ENCODE measurements at regions not wholly inside any gene's neighbourhood (a gene's known extent, or its start where the extent isn't known, plus 50 kb on each side); places are given as distances from the start of the nearest gene placed in this dataset.

DNA sequence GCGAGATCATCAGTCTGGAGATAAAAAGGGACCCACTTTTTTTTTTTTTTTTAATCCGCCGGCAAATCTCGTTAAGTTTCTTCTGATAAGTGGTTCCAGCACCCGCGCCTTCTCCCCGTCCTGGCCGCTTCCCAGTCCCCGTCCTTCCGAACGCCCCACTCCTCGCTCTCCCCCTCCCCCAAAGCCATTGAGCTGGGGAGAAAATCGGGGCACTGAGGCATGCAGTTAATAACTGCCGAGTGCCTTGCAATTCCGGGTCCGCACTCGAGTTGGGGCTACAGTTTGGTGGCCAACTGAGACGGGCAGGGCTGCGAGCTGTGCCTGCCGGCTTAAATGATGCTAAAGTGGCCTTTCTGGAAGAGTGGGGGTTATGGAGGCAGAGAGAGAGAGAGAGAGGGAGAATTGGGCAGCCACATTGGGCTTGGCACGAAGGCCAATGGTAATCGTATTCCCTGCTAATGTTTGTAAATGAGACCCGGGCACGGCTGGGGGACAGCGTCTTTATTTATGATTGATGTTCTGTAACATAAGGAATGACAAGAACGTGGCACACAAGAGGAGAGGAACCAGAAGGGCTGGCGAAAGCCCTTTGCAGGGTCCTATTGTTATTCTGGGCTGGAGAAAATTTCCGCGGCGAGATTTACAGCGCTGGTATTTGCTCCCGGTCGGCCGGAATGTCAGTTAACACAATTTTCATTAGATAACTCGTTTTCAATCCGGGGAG, 115.4 kb upstream of the MYL2 start:
- DNase-seq, result no peak

DNA sequence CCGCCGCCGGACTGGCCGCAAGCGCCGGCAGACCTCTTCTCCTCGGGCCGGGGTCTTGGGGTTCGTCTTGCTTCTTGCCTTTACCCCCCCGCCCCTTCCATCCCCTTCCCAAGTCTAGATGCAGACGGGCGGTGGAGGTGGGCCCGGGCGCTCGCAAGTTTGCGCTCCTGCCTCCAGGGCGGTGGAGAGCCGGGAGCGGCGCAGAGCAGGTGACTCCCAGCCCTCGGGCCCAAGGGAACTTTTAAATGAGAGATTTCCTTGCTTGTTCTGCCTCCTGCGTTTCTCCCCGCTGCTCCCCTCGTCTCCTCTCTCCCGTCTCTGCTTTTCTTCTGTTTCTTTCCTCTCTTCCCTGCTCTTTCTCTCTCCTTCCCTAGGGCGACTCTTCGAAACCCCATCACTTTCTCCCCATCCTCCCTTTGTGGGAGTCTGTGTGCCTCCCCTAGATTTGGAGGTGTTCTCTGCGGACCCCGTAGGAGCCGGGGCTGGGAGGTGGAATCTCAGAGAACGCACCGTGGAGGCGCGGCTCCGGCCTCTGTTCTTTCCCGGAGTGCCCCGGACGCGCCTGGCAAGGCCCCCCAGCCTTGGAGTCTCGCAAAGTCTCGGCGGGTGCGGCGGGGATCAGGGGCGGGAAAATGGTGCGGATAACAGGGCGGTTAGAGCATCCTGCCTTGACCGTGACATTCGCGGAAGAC, 114.7 kb upstream of the MYL2 start:
- DNase-seq, result no peak

DNA sequence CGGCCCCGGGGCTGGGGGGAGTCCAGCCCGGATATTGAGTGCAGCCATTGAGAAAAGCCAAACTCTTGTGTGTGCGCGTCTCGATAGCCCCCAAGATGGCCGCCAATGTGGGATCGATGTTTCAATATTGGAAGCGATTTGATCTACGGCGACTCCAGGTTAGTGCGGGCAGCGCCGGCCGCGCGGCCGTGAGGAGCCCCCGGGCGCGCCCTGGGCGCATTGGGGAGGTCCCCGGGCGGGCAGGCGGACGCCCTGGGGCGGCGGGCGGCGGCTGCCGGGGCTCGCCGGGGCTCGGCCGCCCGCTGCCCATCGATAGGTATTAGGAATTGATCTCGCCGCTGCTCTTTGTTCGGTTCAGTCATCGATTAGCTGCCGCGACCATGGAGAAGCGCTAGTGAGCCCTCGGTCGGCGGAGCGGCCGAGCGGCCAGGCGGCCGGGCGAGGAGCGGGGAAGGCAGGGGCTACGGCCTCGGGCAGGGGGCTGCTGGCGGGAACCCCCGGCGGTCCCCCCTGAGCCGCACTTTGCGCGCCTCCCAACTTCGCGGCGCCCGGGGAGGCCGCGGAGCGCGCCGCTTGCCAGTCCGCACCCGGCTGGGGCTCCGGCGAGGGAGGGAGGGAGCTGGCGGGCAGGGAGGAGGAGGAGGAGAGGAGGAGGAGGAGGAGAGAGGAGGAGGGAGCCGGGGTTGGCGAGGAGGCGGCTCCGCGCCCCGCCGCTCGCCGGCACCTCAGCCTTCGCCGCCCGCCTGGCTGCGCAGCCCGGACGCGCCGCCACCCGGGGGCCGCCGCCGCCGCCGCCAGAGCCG, 113.9 kb upstream of the MYL2 start, which contains the start of gene CUX2:
CUX2 (plus strand) TSS at position 83 of the 803 bp plus-strand sequence.
- peak in 1 of 3 donors; percentile 56 for DNase-seq

DNA sequence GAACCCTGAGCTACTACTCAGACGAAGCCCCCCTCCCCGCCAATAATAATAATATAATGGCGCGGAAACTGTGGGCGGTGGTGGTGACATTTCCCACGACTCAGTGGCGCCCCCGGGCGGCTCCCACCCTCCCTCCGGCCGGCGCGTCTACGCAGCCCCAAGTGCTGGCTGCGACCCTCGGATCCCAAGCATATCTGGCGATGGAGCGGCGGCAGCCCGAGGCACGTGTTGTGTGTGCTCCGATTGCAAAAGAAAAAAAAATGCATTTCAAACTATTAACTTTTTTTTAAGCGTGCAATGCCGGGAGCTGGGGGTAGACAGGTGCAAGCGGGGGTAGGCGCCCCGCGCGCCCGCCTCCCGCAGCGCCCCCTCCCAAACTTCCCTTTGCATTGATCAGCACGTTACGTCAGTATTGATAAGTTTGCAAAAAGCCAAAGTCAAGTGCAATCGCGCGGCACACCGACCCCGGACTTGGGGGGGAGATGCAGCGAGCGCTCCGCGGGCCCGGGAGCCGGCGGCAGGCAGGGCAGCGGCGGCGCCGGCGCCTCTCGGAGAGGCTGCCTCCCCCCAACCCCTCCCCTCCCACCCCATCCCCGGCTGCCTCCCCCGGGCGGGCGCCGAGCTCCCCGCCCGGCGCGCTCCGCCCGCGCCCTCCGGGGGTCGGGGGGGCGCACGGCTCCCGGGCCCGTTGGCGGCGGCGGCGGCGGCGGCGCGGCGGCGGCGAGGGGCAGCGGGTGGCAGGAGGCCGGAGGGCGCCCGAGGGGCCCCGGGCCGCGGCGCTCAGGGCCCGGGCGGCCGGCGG, 113.1 kb upstream of the MYL2 start:
- DNase-seq, result peak in 1 of 3 donors; percentile 53

DNA sequence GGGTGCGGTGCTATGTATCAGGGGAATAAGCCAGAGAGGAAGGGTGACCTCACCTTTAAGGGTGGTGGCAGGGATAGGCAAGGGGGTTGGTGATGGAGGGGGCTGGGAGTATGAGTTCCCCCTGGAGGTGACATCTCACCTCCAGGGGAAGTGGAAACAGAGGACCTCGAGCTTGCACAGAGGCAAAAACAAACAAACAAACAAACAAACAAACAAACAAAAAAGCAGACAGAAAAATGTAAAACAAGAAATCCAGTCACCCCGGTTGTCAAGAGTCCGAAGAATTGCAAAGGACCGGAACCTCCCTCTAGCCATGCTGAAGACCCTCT, 112.2 kb upstream of the MYL2 start:
- no peak for DNase-seq

DNA sequence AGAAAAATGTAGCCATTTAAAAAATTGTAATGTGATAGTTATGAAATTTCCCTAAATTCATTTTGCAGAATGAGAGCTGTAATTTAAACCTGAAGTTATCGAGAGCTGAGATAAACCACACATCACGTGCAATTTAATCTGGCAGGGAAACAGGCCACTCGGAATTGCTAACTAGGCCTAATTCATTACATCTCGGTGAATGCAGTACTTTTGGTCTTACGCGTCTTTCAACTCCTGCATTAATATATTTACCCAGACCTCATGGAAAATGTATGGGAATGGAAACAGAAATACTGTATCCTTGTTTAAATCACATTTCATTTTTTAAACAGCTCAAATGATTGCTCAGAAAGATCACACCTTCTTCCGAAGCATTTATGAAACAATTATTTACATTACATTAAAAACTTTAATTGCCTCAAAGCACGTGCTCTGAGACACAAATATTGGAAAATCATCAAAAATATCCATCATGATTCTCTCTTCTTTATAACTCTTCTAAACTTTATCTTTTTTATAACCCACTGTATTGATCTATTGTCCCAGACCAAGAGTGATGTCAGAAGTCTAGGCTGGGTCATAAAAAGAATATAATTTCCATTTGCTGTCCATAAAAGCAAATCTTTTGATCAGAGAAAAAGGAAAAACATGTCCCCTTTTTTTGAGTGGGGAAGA, 111.7 kb upstream of the MYL2 start:
- no peak for DNase-seq

DNA sequence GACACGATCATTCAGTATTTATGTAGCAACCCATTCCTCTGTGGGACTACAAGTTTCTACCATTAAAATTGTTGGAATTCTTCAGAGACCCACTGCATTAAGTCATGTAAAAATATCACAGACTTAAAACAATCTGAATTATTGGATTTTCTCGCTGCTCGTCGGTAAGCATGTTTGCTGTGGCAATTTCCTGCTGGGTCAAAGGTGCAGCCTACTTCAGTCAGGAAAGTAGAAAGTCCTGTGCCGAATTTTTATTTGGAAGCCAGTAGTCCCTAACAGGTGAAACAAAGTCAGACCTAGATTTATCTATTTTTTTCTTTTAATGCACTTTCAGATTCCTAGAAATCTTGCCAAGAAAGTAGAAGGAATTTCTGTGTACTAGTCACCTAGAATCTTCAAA, 110.4 kb upstream of the MYL2 start:
- no peak for DNase-seq

DNA sequence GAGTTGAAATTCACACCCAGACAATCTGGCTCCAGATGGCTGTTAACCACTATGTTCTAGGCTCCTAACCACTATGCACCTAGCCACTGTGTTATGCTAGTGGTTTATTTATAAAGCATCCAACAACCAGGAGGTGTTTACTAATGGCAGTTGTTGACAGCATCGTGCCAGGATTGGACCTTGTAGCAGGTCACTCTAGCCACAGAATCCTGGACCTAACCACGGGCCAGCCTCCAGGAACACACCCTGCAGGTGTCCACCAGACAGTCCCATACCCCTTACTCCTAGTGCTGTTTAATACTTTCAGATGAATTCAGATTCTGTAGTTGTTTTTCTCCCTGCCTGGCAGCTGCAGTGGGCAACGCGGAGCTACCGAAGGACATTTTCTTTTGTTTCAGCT, 109.4 kb upstream of the MYL2 start:
- DNase-seq, result no peak

DNA sequence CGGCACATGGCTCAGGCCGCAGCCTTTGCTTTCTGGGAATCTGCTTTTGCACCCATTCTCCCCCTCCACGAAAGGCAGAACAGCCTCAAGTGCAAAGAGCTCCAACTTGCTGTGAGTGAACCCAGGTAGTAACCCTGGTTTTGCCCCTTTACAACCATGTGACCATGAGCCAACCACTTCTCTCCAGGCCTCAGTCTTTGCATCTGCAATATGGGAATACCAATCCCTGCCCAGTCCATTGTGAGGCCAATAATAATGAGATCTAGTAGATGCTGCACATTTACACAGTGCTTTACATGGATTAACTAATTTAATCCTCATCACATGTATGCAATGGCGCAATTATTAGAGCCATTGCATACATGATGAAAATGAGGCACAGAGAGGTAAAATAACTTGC, 108.9 kb upstream of the MYL2 start:
- no peak for DNase-seq

DNA sequence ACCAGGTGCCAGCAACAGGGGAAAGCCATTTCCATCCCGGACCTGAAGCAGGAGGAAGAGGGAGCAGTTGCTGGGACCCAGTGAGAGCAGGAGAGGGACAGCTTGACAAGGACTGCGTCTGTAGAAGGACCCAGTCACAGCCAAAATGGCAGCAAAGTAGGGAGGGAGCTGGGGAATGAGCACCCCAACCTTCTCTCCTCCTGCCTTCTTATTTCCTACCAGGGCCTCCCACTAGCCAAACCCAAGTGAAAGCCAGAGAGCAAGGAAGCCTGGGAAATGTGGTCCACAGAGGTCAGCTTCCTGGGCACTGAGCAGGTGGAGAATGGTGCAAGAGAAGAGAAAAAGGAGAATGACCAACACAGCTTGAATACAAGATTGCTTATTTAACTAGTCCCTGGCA, 108.5 kb upstream of the MYL2 start:
- no peak for DNase-seq

DNA sequence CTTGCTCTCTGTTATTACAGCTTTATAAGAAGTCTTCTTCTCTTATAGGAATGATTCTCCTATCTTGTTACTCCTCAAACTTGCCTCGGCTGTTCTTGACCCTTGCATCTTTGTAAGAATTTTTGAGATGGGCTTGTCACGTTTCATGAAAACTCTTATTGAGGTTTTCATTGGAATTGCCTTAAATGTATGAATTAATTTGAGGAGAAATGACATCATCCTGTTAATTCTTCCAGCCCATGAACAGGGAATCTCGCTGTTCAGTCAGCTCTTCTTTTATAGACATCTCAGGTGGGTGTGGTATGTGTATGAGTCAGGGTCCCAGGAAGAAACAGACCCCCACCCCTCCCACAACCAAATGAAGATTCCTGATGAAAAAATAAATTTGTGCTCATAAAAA, 107.1 kb upstream of the MYL2 start:
- no peak for DNase-seq

DNA sequence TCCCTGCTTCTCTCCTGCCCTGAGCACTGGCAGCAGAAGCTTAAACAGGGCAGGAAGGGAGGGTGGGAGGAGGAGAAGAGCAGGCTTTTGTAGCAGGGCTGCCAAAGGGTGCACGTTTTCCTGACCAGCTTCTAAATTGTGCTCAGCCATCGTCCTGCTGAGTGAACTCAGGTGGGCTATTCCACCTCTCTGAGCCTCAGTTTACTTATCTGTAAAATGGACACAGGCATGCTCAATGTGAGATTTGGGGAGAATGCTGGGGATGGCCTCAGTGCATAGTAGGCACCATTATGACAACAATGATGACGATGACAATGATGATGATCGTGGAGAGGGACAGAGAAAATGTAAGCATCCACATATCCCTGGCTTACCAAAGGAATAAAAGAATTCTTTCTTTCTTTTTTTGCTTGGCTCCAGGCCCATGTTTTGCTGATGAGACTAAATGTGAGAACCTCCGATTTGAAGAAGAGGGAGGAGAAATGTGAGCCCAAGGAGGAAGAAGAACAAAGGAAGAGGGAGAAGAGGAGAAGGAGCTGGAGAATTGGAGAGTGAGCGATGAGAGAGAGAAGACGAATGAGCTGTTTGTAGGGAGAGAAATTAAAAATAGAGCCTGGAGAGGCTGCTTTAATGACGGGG, 105.5 kb upstream of the MYL2 start:
- DNase-seq, result no peak

DNA sequence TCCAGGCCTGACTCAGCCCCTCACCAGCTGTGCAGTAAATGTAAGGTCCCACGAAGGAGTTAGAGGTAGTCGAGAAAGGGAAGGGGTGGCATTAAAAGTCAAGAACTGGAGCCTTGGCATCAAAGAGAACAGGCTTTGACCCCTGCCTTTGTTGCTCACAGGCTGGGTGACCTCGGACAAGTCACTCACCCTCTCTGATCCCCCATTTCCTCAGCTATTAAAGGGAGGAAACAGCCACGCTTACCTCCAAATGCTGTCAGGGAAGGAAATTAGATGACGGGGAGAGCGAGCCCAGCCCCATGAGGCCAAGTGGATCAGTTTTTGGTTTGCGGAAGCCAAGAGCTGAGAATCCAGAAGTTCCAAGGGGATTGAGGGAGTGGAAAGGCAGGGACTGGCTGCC, 104.9 kb upstream of the MYL2 start:
- no peak for DNase-seq

DNA sequence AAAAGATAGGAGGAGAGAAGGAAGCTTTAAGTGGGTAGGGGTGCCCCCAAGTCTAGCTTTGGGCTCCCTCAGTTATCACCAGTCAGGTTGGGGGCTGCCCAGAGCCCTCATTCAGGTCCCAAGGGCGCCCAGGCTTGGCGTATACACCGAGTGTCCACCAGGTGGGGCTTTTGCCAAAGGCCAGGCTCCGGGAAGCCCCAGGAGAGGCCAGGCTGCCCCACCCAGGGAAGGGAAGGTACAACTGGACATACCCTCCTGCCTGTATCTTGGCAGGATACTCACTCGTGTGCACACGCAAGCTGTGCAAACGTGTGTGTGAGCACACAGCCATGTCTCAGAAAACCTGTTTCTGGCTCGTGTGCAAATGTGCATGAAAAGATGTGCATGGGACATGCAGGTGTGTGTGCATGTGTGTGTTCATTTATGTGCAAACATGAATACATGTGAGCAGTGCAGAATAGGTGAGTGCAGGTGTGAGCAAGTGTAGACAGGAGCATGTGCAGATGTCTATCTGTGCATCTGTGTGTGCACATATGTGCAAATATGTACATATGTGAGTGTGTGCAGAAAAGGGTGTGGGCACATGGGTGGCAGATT, 103.9 kb upstream of the MYL2 start:
- peak; percentile 76 to 87 (median 83) for DNase-seq

DNA sequence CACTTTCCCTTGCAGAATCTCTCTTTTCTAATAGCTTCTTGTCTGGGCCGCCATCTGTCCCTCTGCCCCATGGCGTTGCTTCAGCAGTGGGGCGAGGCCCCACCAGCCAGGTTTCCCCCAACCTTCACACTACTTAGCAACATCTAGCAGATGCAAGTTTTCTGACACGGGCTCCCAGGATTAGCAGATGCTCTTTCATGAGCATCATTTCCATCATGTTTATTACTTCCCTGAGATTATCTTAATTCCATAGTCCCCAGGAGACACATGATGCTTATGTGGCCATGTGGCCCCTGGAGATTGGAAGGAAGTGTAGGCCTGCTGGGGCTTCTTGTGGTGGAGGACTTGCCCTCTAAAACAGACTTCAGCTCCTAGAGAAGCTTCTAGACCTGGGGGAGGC, 102.0 kb upstream of the MYL2 start:
- no peak for DNase-seq

DNA sequence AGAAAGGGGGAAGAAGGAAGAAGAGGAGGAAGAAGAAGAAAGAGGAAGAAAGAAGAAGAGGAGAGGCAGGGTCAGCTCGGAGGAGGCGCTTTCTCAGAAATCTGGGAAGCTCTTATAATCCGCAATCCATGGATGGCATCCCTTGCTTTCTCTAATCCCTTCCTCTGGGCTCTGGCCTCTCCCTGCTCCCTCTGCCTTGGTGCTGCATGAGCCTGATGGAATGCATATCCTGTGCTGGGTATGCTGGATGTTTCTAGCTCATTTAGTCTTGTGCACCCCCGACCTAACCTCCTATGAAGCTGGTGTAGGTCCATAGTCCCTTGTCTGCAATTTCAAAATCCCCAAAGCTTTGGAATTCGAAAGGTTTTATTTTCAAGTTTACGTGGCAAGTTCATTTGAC, 94.2 kb upstream of the MYL2 start:
- DNase-seq, result no peak

DNA sequence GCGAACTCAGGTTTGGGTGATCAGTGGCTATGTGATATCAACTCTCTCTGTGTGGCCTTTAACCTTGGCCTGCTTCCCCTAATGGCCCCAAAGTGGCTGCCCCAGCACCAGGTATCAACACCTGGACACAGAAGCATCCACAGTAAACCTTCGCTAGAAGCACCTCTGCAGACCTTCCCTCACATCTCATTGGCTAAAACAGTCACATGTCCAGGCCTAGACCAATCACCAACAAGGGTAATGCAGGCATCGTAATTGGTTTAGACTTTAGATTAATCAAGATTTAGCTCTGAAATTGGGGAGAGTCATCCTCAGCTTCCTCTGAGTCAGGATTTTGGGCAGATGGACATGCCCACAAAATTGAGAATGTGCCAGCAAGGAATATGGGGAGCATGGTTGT, 92.5 kb upstream of the MYL2 start:
- no peak for DNase-seq

DNA sequence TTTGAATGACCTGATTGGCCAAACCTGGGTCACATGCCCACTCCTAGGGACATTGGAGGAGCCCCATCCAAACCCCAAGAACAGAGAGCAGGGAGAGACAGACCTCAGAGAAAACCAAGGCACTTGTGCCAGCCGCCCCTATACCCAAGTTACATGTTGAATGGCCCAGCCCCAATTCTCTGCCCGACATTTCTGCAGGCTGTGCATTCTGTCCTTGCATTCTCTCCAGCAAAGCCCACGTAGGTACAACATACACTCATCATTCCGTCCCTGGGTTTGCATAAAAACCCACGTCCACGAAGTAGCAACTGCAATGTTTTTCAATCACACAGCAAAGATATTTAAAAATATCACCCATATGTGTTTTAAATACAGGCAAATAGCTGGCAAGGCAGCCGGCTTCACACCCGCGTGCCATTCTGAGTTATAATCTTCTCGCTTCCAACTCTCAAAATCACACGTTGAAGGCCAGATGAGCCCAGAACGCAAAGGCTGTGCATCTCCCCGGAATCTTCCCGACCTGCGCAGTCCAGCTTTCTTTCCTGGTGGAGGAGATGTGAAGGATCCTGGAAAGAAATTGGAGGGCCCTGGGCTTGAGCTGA, 91.7 kb upstream of the MYL2 start:
- no peak for DNase-seq

DNA sequence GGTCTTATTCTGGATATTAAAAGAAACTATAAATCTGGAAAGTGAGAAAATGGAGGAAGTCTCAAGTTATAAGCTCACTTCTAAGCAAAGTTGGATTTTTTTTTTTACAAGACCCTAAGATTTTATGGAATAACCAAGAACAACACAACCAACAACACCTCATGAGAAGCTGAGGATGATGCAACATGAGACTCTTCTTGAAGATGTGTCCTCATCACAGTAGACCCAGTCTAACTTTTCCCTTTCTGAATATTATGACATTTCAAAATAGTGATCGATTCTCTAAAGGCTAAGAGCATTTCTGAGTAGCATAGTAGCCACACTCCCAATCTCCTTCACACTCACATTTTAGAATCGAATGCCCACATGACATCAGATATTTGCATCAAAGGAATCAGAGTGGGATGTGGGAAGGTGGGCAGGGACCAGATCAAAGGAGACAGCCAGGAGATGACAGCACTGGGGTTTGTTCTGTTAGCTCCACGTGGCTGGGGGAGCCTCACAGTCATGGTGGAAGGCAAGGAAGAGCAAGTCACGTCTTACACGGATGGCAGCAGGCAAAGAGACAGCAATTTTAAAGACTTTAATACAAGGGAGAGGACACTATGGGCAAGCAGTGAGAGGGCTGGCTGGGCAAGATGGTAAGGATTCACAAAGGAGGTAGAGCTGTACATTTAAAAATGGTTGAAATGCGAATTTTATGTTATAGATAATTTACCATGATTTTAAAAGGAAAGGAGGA, 90.7 kb upstream of the MYL2 start:
- no peak for DNase-seq

DNA sequence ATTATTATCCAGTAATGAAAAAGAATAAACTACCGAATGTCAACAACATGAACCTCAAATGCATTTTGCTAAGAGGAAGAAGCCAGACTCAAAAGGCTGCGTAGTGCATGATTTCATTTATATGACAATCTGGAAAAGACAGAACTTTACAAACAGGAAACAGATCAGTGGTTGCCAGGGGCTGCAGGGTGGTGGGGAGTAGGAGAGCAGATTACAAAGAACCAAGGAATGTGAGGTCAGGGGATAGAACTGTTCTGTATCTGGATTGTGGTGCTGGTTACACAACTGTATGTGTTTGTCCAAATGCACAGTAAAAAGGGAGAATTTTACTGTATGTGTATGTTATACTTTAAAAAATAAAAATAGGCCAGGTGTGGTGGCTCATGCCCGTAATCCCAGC, 89.7 kb upstream of the MYL2 start:
- DNase-seq, result peak in 1 of 3 donors; percentile 22

Measured in suppressor macrophage treated with lipopolysaccharide for 1 hour (primary cell).